GM12875 (cell line): ENCODE measurements at regions not wholly inside any gene's neighbourhood (a gene's known extent, or its start where the extent isn't known, plus 50 kb on each side); places are given as distances from the start of the nearest gene placed in this dataset.

ENCODE experiments used
- H3K4me3 ChIP-seq: one replicate; pipeline ENCODE4 v1.5.1; 2011; ENCODE audit warnings: low read depth, low read length, control low read depth
- CTCF ChIP-seq: IDR thresholded peaks from 2 replicates; pipeline ENCODE4 v1.5.1; 2011; ENCODE audit warnings: low read depth, mild to moderate bottlenecking, control low read depth, inconsistent platforms, low read length, moderate library complexity, borderline replicate concordance; ENCODE audit not compliant: insufficient read depth

GRCh38 chr19:32178401-32178800 lies 167.0 kb upstream of the ZNF507 start:
- TF ChIP-seq CTCF = no peak
- H3K4me3 ChIP-seq = no peak overlapping the region

- H3K4me3 ChIP-seq = no peak overlapping the region
- TF ChIP-seq CTCF = no peak
Observed at GRCh38 chr19:32178956-32179355, 166.5 kb upstream of the ZNF507 start.

- H3K4me3 ChIP-seq = no peak overlapping the region
- no peak for TF ChIP-seq CTCF
Observed at GRCh38 chr19:32181216-32181920, 164.0 kb upstream of the ZNF507 start.

GRCh38 chr19:32186542-32187330 lies 158.7 kb upstream of the ZNF507 start:
- TF ChIP-seq CTCF = no peak
- no peak overlapping the region for H3K4me3 ChIP-seq

GRCh38 chr19:32188921-32189320 lies 156.5 kb upstream of the ZNF507 start:
- H3K4me3 ChIP-seq = no peak overlapping the region
- TF ChIP-seq CTCF = no peak

GRCh38 chr19:32189956-32190706 lies 155.3 kb upstream of the ZNF507 start:
- H3K4me3 ChIP-seq = no peak overlapping the region
- no peak for TF ChIP-seq CTCF

- no peak for TF ChIP-seq CTCF
- H3K4me3 ChIP-seq = no peak overlapping the region
Observed at GRCh38 chr19:32191921-32192320, 153.5 kb upstream of the ZNF507 start.
